Coronary artery (tissue), 2 donors: ENCODE measurements at regions not wholly inside any gene's neighbourhood (a gene's known extent, or its start where the extent isn't known, plus 50 kb on each side); places are given as distances from the start of the nearest gene placed in this dataset.
"Not testable (repeated sequence)": the region's sequence is repeated elsewhere in the genome, so short reads cannot be mapped to it uniquely, and the experiment has no call there.

Experiments used
- DNase-seq: peaks from one replicate; pipeline ENCODE4 v3.0.0-alpha.2; 2017; ENCODE audit warnings: low spot score
- H3K27ac ChIP-seq, 2 donors: fragments of 200-600 bp; sonication (generic); one replicate each; pipeline ENCODE4 v1.5.1; 2016 to 2019
- H3K4me3 ChIP-seq: fragments of 200-600 bp; sonication (generic); 2 replicates; pipeline ENCODE4 v1.5.1; 2016; ENCODE audit warnings: mild to moderate bottlenecking, moderate library complexity
- TF ChIP-seq, protein P1 (sequence below): fragments of 200-600 bp; sonication (generic); IDR thresholded peaks from one replicate; pipeline ENCODE4 v1.5.1; 2019; ENCODE audit warnings: antibody characterized with exemption

DNA sequence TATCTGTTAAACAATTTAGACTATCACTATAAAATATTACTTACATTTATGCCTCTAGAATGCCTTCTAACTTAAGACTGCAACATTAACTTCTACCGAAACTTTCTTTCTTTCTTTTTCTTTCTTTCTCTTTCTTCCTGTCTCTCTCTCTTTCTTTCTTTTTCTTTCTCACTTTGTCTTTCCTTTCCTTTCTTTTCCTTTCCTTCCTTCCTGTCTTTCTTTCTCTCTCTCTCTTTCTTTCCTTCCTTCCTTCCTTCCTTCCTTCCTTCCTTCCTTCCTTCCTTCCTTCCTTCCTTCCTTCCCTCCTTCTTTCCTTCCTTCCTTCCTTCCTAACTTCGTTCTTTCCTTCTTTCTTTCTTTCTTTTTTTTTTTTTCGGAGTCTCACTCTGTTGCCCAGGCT, 1071.9 kb upstream of the ATXN8OS start:
- H3K4me3 ChIP-seq, result no peak overlapping the region
- DNase-seq, result no peak
- H3K27ac ChIP-seq, result no peak overlapping the region
- TF ChIP-seq, protein P1, sequence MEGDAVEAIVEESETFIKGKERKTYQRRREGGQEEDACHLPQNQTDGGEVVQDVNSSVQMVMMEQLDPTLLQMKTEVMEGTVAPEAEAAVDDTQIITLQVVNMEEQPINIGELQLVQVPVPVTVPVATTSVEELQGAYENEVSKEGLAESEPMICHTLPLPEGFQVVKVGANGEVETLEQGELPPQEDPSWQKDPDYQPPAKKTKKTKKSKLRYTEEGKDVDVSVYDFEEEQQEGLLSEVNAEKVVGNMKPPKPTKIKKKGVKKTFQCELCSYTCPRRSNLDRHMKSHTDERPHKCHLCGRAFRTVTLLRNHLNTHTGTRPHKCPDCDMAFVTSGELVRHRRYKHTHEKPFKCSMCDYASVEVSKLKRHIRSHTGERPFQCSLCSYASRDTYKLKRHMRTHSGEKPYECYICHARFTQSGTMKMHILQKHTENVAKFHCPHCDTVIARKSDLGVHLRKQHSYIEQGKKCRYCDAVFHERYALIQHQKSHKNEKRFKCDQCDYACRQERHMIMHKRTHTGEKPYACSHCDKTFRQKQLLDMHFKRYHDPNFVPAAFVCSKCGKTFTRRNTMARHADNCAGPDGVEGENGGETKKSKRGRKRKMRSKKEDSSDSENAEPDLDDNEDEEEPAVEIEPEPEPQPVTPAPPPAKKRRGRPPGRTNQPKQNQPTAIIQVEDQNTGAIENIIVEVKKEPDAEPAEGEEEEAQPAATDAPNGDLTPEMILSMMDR, result no peak

- no peak for DNase-seq
- no peak overlapping the region for H3K4me3 ChIP-seq
- H3K27ac ChIP-seq, result no peak overlapping the region
- TF ChIP-seq, protein P1, result no peak
Observed at GRCh38 chr13:69028936-69029335, 1078.7 kb upstream of the ATXN8OS start.

GRCh38 chr13:69020120-69020519, 1087.5 kb upstream of the ATXN8OS start:
- Histone ChIP-seq H3K4me3 (no peak overlapping the region), H3K27ac (no peak overlapping the region)
- TF ChIP-seq, protein P1, result no peak
- no peak for DNase-seq

DNA sequence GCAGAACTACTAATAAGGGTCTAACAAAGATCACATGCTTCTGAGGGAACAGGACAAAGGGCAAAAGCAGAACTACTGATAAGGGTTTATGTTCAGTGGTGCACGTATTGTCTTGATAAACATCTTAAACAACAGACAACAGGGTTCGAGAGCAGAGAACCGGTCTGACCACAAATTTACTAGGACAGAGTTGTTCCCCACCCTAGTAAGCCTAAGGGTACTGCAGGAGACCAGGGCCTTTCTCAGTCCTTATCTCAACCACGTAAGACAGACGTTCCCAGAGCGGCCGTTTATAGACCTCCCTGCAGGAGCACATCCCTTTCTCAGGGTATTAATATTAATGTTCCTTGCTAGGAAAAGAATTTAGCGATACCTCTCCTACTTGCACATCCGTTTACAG, 1089.5 kb upstream of the ATXN8OS start:
- H3K27ac ChIP-seq, H3K4me3 ChIP-seq, DNase-seq: not testable (repeated sequence)

DNA sequence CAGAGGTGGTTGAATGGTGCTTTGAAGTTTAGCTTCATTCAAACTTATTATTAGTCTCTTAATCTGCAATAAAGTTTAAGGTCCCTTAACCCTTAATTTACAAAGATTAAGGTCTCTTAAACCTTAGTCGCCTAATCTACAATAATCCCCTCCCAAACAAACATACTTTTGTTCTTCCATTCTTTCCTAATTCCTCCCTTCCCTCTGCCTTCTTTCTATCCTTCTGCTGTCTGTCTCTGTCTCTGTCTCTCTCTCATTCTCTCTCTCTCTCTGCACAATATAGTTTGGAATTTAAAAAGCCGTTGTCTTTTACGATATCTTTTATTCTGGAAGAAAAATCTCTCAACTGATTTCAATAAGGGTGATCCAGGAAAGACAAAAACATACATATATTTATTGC, 1096.8 kb upstream of the ATXN8OS start:
- no peak overlapping the region for H3K4me3 ChIP-seq
- H3K27ac ChIP-seq, result no peak overlapping the region
- no peak for DNase-seq
- TF ChIP-seq, protein P1, result no peak

DNA sequence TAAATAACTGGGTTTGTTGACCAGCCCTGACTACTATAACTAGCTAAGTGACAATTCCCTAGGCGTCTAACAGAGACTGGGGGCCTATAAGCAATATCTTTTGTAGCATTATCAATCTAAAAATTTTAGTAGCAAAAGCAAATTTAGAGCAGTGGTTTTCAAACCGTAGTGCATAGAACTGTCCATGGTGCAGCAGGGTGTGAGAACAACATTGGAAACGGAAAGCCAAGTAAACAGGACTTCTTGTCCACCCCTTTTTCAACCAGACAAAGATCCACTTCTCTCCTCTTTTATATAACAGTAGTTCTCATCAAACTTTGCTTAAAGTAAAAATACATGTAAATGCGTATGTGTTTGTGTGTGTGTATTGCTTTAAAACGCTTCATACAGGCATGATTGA, 1099.1 kb upstream of the ATXN8OS start:
- H3K27ac ChIP-seq, result no peak overlapping the region
- TF ChIP-seq, protein P1, result no peak
- DNase-seq, result no peak
- no peak overlapping the region for H3K4me3 ChIP-seq

DNA sequence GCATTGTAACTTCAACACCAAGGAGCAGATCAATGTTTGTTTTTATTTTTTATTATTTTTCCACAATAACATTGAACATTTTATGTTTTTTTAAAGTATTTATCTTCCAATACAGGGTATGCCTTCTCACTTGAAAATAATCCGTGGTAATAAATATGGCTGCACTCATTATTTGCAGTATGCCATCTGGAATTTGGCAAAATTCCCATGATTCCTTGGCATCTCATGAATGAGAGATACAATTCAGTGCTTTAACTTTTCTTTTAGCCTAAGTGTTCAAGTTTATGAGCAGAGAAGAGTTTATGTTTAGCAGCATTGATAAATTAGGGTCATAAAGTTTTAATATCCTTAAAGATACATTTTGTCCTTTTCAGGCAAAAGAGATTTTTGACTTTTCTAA, 1109.6 kb upstream of the ATXN8OS start:
- DNase-seq, result no peak
- TF ChIP-seq, protein P1, result no peak
- no peak overlapping the region for H3K27ac ChIP-seq
- no peak overlapping the region for H3K4me3 ChIP-seq

DNA sequence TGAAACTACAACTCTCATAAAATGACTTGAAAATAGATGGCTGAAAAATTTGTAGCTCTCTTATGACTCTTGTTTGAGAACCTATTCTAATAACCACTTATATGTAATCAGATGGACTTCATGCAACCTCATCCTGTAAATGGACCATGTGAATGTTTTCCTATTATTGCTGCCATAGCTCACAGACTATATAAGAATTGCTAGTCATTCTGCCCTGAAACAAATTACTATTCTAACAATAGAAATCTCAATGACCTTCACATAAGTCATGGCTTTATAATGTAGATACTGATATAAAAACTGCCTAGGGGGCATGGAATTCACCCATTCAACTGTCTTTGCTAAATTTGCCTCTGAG, 1111.0 kb upstream of the ATXN8OS start:
- H3K27ac ChIP-seq, result no peak overlapping the region
- DNase-seq, result no peak
- TF ChIP-seq, protein P1, result no peak

More for the DNA sequence above, 1111.0 kb upstream of the ATXN8OS start:
- H3K4me3 ChIP-seq, result no peak overlapping the region
